IPS-18a (cell line): ENCODE measurements at regions not wholly inside any gene's neighbourhood (a gene's known extent, or its start where the extent isn't known, plus 50 kb on each side); places are given as distances from the start of the nearest gene placed in this dataset.

Experiments used
- H3K27ac ChIP-seq: one replicate; pipeline ENCODE4 v1.5.1; 2013; ENCODE audit warnings: low read length
- H3K27me3 ChIP-seq: one replicate; pipeline ENCODE4 v1.6.1; 2013; ENCODE audit warnings: mild to moderate bottlenecking, low read length; ENCODE audit not compliant: control insufficient read depth, insufficient read depth
- H3K36me3 ChIP-seq: one replicate; pipeline ENCODE4 v1.6.1; 2013; ENCODE audit warnings: low read depth, low read length; ENCODE audit not compliant: control insufficient read depth
- H3K4me1 ChIP-seq: one replicate; pipeline ENCODE4 v1.6.1; 2013; ENCODE audit warnings: low read depth, low read length; ENCODE audit not compliant: control insufficient read depth
- H3K4me3 ChIP-seq: one replicate; pipeline ENCODE4 v1.5.1; 2013; ENCODE audit warnings: low read length
- H3K9ac ChIP-seq: one replicate; pipeline ENCODE4 v1.6.1; 2013; ENCODE audit warnings: mild to moderate bottlenecking, low read length, moderate library complexity
- H3K9me3 ChIP-seq: one replicate; pipeline ENCODE4 v1.6.1; 2013; ENCODE audit warnings: low read depth, low read length; ENCODE audit not compliant: control insufficient read depth

GRCh38 chr2:21646345-21646744 lies 522.6 kb downstream of the TDRD15 start:
- Histone ChIP-seq H3K36me3 (no peaks in the 10 kb centered on the region), H3K27ac (no peak overlapping the region), H3K9ac (no peak overlapping the region), H3K9me3 (no peaks in the 10 kb centered on the region), H3K27me3 (no peaks in the 10 kb centered on the region), H3K4me1 (peaks cover 13% of the 10 kb centered on the region), H3K4me3 (no peak overlapping the region)

- Histone ChIP-seq H3K27ac (no peak overlapping the region), H3K9ac (no peak overlapping the region), H3K27me3 (no peaks in the 10 kb centered on the region), H3K9me3 (no peaks in the 10 kb centered on the region), H3K36me3 (no peaks in the 10 kb centered on the region), H3K4me3 (no peak overlapping the region), H3K4me1 (peaks cover 4% of the 10 kb centered on the region)
Observed at GRCh38 chr2:21650569-21650968, 526.8 kb downstream of the TDRD15 start.

DNA sequence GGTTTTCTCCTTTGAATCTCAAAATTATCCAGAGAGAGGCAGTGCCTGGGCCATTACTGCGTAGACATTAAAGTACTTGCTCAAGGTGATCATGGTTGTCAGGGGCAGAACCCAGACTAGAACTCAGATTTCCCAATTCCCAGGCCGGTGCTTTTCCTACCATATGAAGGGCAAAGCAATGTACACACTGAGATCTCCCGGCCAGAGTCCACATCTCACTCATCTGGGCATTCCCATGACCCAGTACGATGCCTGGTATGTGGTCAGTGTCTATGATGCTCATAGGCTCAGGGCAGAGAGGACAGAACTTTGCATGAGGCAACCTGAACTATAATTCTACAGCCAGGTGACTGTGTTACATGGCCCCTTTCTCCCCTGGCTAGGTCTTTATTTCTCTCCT lies 531.4 kb downstream of the TDRD15 start:
- H3K27ac ChIP-seq, result no peak overlapping the region

DNA sequence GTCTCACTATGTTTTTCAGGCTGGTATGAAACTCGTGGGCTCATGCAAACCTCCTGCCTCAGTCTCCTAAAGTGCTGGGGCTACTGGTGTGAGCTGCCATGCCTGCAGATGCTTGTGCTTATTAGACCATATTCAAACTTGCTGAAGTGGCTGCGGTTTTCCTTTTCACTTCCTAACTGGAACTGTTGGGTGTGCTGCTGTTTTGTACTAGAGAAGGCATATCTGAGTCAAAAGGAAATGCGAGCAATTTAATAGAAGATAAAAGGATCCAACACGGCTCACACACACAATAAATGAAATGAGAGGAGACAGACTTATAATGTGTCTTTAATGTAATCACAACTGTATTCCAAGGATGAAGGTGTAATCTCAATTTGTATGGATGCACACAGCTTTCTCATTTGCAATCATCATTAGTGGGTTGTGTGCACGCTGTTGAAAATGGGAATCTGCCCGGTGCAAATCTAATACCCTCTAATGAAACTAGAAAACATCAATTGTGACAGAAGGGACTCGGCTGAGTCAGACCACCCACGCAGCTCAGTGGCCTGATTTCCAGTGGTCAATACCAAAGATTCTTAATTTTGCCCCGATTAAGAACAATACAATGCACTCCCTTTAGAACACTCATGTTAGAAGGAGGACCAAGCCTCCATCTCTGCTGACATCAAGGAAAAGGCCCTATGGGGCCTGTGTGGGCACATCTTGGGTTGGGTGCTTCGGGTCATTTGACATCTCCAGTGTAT lies 532.7 kb downstream of the TDRD15 start:
- Histone ChIP-seq H3K36me3 (no peaks in the 10 kb centered on the region), H3K27ac (no peak overlapping the region), H3K9me3 (no peaks in the 10 kb centered on the region), H3K27me3 (no peaks in the 10 kb centered on the region), H3K4me3 (no peak overlapping the region), H3K9ac (no peak overlapping the region), H3K4me1 (peaks cover 15% of the 10 kb centered on the region)

More for the DNA sequence above, 531.4 kb downstream of the TDRD15 start:
- peaks cover 15% of the 10 kb centered on the region for H3K4me1 ChIP-seq
- H3K4me3 ChIP-seq, result no peak overlapping the region
- H3K9ac ChIP-seq, result no peak overlapping the region
- no peaks in the 10 kb centered on the region for H3K9me3 ChIP-seq
- no peaks in the 10 kb centered on the region for H3K27me3 ChIP-seq
- no peaks in the 10 kb centered on the region for H3K36me3 ChIP-seq

DNA sequence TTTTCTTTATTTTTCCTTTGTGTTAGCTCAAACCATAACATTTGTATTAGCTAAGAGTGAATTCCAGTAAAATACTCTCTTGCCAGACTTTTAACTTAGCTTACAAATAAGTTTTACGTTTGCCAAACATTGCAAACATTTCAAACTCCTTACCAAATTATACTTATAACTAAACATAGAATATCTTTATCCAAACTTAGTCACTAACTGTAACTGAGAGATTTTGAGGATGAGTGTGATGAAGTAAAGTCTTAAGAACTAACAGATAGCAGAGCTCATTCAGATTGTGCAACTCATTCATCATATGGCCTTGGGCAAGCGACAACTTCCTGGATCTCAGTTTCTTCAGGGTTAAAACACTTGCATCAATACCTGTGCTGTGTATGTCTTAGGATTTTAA lies 533.7 kb downstream of the TDRD15 start:
- peaks cover 15% of the 10 kb centered on the region for H3K4me1 ChIP-seq
- H3K9ac ChIP-seq, result no peak overlapping the region
- no peaks in the 10 kb centered on the region for H3K9me3 ChIP-seq
- H3K27me3 ChIP-seq, result no peaks in the 10 kb centered on the region
- no peaks in the 10 kb centered on the region for H3K36me3 ChIP-seq
- no peak overlapping the region for H3K27ac ChIP-seq
- no peak overlapping the region for H3K4me3 ChIP-seq

DNA sequence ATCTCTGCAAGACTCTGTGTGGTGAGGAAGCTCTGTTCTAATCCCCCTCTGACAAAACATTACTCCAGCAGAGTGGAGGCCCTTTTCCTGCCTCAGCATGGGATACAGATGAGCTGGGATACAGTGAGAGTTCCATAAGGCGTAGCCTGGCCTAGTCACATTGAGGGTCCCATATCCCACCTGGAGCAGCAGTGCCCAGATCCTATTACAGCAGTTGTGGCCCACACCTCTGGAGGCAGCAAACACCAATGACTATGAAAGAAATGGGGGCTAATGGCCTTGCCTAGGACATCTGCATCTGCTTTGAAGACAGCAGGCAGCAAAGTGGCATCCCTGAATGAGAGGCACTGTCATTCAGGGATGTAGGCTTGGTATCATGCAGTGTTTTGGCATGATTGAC lies 534.5 kb downstream of the TDRD15 start:
- Histone ChIP-seq H3K27ac (no peak overlapping the region), H3K4me1 (peaks cover 11% of the 10 kb centered on the region), H3K4me3 (no peak overlapping the region), H3K27me3 (no peaks in the 10 kb centered on the region), H3K36me3 (no peaks in the 10 kb centered on the region), H3K9me3 (no peaks in the 10 kb centered on the region), H3K9ac (no peak overlapping the region)

- no peak overlapping the region for H3K4me3 ChIP-seq
- H3K36me3 ChIP-seq, result no peaks in the 10 kb centered on the region
- peaks cover 11% of the 10 kb centered on the region for H3K4me1 ChIP-seq
- no peak overlapping the region for H3K9ac ChIP-seq
- H3K27ac ChIP-seq, result no peak overlapping the region
- H3K27me3 ChIP-seq, result no peaks in the 10 kb centered on the region
- no peaks in the 10 kb centered on the region for H3K9me3 ChIP-seq
Observed at GRCh38 chr2:21658907-21659477, 535.2 kb downstream of the TDRD15 start.

- Histone ChIP-seq H3K4me3 (no peak overlapping the region), H3K36me3 (no peaks in the 10 kb centered on the region), H3K4me1 (peaks cover 17% of the 10 kb centered on the region), H3K9me3 (no peaks in the 10 kb centered on the region), H3K27ac (no peak overlapping the region), H3K9ac (no peak overlapping the region), H3K27me3 (no peaks in the 10 kb centered on the region)
Observed at GRCh38 chr2:21664083-21664482, 540.3 kb downstream of the TDRD15 start.

DNA sequence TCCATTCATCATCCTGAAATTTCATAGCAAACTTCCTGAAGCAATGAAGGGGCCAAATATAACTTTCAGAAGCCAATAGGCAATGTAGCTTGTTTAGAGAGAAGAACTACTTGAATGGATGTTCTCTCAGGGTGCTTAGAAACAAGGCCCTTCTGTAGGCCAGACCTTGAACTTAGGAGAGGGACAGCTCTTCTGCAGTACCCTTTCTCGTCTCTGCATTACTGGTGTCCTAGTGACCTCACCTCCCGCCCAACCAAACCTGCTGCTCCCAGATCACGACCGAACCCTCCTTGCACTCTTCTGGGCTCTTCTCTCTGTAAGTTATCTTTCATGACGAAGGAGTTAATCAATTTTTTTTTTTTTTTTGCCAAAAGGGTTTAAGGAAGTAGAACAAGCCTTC lies 543.9 kb downstream of the TDRD15 start:
- Histone ChIP-seq H3K36me3 (no peaks in the 10 kb centered on the region), H3K9ac (no peak overlapping the region), H3K4me3 (no peak overlapping the region), H3K9me3 (no peaks in the 10 kb centered on the region), H3K4me1 (peaks cover 21% of the 10 kb centered on the region), H3K27me3 (no peaks in the 10 kb centered on the region), H3K27ac (no peak overlapping the region)

- H3K4me3 ChIP-seq, result no peak overlapping the region
- H3K36me3 ChIP-seq, result no peaks in the 10 kb centered on the region
- H3K27me3 ChIP-seq, result no peaks in the 10 kb centered on the region
- peaks cover 21% of the 10 kb centered on the region for H3K4me1 ChIP-seq
- H3K27ac ChIP-seq, result no peak overlapping the region
- H3K9me3 ChIP-seq, result no peaks in the 10 kb centered on the region
- no peak overlapping the region for H3K9ac ChIP-seq
Observed at GRCh38 chr2:21668078-21668710, 544.4 kb downstream of the TDRD15 start.

DNA sequence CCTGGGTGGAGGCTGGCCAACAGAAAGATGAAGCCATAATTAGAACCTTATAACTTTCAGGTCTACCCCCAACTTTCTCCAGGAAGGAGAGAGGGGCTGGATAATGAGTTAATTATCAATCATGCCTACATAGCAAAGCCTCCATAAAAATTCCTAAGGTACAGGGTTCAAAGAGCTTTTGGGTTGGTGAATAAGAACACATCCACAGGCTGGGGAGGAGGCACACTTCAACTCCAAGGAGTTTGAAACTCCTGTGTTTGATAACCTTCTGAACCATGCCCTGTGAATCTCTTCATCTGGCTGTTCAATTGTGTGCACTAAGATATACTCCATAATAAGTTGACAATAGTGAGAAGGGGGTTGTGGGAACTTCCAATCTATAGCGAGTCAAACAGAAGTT lies 552.3 kb downstream of the TDRD15 start:
- H3K27ac ChIP-seq, result no peak overlapping the region
- no peaks in the 10 kb centered on the region for H3K27me3 ChIP-seq
- H3K4me1 ChIP-seq, result no peaks in the 10 kb centered on the region
- no peaks in the 10 kb centered on the region for H3K9me3 ChIP-seq
- no peaks in the 10 kb centered on the region for H3K36me3 ChIP-seq
- H3K9ac ChIP-seq, result no peak overlapping the region
- no peak overlapping the region for H3K4me3 ChIP-seq

GRCh38 chr2:21676676-21677075 lies 552.9 kb downstream of the TDRD15 start:
- no peak overlapping the region for H3K9ac ChIP-seq
- no peak overlapping the region for H3K27ac ChIP-seq
- H3K36me3 ChIP-seq, result no peaks in the 10 kb centered on the region
- H3K27me3 ChIP-seq, result no peaks in the 10 kb centered on the region
- no peak overlapping the region for H3K4me3 ChIP-seq
- H3K9me3 ChIP-seq, result no peaks in the 10 kb centered on the region
- H3K4me1 ChIP-seq, result no peaks in the 10 kb centered on the region
